ENCODE measurements at regions not wholly inside any gene's neighbourhood (a gene's known extent, or its start where the extent isn't known, plus 50 kb on each side); places are given as distances from the start of the nearest gene placed in this dataset.

DNA sequence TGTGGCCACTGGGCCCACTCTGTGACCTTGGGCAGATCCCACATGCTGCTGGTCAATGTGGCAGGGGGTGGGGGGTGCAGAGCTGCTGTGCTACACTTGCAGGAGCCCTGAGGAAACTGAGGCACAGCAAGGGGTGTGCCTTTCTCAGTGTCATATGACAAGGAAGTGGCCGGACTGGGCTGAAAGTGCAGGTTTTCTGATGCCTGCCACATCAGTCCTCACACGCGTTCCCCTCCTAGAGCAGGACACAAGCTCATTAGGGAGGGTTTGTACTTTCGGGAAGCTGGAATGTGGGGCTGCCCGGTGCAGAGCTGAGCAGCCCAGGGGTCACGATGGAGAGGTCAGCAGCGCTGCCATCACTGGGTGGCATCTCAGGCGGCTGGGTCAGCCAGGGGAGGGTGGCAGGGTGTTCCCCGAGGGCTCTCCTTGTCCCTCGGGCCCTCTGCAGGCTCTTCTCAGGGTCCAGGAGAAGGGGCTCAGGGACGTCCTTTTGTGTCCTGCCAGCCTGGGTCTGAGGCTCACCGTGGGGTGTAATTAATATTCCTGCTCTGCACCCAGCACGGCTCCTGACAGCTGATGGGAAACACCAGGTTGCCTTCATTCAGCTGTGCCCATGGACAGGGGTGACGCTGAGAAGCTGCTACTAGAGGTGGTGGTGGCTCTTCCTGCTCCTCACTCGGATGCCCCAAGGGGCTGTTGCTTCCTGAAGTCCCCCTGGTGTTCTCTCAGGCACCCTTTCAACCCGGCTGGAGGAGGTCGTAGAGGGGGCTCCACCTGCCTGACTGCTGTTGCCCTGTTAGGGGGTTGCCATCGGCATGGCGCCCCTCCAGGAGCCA is 62.1 kb upstream of the HDAC4 start:
- TF ChIP-seq, protein P1, sequence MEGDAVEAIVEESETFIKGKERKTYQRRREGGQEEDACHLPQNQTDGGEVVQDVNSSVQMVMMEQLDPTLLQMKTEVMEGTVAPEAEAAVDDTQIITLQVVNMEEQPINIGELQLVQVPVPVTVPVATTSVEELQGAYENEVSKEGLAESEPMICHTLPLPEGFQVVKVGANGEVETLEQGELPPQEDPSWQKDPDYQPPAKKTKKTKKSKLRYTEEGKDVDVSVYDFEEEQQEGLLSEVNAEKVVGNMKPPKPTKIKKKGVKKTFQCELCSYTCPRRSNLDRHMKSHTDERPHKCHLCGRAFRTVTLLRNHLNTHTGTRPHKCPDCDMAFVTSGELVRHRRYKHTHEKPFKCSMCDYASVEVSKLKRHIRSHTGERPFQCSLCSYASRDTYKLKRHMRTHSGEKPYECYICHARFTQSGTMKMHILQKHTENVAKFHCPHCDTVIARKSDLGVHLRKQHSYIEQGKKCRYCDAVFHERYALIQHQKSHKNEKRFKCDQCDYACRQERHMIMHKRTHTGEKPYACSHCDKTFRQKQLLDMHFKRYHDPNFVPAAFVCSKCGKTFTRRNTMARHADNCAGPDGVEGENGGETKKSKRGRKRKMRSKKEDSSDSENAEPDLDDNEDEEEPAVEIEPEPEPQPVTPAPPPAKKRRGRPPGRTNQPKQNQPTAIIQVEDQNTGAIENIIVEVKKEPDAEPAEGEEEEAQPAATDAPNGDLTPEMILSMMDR (conservative IDR thresholded peaks at IDR 0.05; ENCODE audit: low read length): no peak
- no peak overlapping the region for H3K4me3 ChIP-seq (ENCODE audit: low read length)
- DNase-seq (ENCODE audit: low read depth): no peak

DNA sequence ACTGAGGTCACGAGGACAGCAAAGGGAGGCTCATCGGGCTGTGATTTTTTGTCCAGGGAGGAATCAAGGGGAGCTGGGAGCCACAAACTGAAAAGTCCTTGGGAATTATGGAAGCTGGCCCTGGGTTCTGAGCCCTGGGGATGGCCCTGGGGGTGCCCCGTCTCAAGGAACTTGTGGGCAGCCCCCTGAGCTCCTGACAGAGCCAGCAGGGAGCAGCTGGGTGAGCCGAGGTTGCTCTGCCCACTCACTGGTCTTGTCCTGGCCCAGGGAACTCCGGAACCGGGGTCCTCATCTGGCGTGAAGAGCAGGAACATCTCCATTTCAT is 61.3 kb upstream of the HDAC4 start:
- DNase-seq (ENCODE audit: low read depth): no peak
- TF ChIP-seq, protein P1 (conservative IDR thresholded peaks at IDR 0.05; ENCODE audit: low read length): no peak

DNA sequence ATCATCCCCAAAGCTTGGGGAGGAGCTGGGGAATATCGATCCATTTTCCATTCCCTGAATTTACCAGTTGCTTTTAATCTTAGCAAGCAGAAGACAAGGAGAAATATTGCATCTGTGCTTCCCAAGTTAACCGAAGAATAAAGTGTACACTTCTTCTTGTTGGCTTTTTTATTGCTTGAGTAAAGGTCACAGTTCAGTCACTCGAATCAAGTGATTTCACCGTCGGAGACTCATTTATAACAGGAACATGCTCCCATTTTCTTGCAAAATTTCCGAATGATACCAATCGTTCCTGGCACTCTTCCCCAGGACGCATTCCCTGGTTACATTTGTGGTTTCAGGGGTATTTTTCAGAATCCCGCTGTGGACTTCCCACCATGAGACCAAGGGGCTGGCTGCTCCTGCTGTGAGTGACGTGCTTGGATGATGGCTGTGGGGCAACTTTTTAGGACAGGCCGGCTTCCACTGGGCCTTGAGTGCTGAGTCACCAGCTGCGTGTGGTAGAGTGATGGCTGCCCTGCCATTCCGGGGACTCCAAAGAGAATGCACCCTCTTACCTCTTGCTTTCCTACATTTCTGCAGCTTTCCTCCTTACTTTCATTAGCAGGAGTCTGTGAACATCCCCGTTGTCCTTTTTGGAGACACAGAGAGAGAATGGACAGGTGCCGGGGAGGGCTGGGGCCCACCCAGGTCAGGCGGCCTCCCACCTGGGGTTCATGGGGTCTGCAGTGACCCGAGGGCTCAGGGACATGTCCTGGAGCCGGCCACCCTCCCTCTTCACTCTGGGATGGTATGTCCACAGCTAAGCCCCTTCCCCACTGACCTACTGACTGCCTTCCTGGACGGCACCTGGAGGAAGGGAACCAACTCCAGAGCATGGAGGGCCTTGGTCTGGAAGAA is 60.7 kb upstream of the HDAC4 start:
- TF ChIP-seq, protein P1 (conservative IDR thresholded peaks at IDR 0.05; ENCODE audit: low read length): no peak
- DNase-seq (ENCODE audit: low read depth): no peak

More for the DNA sequence above, 61.3 kb upstream of the HDAC4 start:
- H3K4me3 ChIP-seq (ENCODE audit: low read length): no peak overlapping the region

DNA sequence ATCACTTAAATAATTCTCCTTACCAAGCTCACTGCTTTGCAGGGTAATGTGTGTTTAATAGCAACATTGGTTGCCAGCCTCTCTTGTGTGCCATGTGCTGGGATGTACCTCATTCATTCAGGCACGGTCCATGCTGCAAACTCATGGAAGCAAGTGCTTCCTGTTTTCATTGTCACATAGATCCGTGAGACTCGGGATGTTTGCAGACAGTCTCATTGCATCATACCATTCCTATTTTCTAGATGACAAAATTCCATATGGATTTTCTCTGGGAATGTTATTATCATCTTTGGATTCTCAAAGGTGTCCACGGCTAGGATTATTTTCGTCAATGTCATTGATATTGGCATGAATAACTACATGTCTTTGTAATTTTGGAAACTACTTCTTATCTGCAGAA is 60.0 kb upstream of the HDAC4 start:
- TF ChIP-seq, protein P1 (conservative IDR thresholded peaks at IDR 0.05; ENCODE audit: low read length): no peak
- DNase-seq (ENCODE audit: low read depth): no peak
- H3K4me3 ChIP-seq (ENCODE audit: low read length): no peak overlapping the region

More for the DNA sequence above, 60.7 kb upstream of the HDAC4 start:
- no peak overlapping the region for H3K4me3 ChIP-seq (ENCODE audit: low read length)

DNA sequence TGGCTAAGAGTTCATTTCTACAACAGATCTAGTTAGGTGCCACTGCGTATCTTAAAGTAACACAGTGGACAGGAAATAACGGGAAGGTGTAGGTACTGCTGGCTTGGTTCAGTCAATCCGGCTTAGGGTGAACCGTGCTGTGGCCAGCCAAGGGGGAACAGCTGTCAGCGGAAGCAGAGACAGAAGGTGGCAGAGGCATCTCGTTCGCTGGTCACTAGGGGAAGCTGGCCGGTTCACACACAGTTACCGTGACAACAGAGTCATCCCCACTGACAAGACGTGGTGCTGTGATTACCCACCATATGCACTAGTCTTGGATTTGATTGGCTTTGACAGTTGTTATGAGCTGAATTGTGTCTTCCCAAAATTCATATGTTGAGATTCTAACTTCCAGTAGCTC is 58.8 kb upstream of the HDAC4 start:
- TF ChIP-seq, protein P1 (conservative IDR thresholded peaks at IDR 0.05; ENCODE audit: low read length): no peak
- no peak overlapping the region for H3K4me3 ChIP-seq (ENCODE audit: low read length)
- DNase-seq (ENCODE audit: low read depth): no peak

DNA sequence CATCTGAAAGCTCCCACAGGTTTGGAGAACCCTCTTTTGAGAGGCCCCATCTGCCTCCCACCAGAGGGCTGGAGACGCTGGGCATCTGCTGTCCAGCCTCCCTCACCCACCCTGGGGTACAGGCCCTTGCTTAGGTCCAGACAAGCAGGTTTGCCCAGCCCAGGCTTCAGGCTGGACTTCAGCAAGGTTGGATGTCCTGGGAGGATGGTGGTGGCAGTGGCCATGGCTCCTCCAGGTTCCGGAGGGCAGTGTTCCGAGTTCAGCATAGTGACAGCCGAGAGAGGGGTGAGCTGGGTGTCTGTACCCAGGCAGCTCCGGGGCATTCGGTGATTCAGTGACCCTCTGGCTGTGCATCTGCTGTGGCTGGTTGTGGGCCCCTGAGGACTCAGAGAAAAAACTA is 58.2 kb upstream of the HDAC4 start:
- H3K4me3 ChIP-seq (ENCODE audit: low read length): no peak overlapping the region
- DNase-seq (ENCODE audit: low read depth): no peak
- TF ChIP-seq, protein P1 (conservative IDR thresholded peaks at IDR 0.05; ENCODE audit: low read length): no peak
